NB4 (cell line): ENCODE measurements at regions not wholly inside any gene's neighbourhood (a gene's known extent, or its start where the extent isn't known, plus 50 kb on each side); places are given as distances from the start of the nearest gene placed in this dataset.

Source experiments
- DNase-seq: peaks from one replicate; pipeline ENCODE4 v3.0.0; 2010; ENCODE audit warnings: low read depth
- H3K4me3 ChIP-seq: one replicate; pipeline ENCODE4 v1.5.1; 2011; ENCODE audit warnings: mild to moderate bottlenecking, low read depth, low read length, moderate library complexity
- CTCF ChIP-seq: IDR thresholded peaks from one replicate; pipeline ENCODE4 v1.5.1; 2012; ENCODE audit warnings: low read depth, low read length
- MAX ChIP-seq: IDR thresholded peaks from 2 replicates; pipeline ENCODE4 v1.6.1; 2011; ENCODE audit warnings: low read depth, low read length
- MYC ChIP-seq: IDR thresholded peaks from 2 replicates; pipeline ENCODE4 v1.6.1; 2011; ENCODE audit warnings: low read depth, low read length
- POLR2A ChIP-seq: IDR thresholded peaks from 2 replicates; pipeline ENCODE4 v1.6.1; 2011; ENCODE audit warnings: mild to moderate bottlenecking; ENCODE audit not compliant: insufficient read length; ENCODE audit errors: extremely low read depth

GRCh38 chr16:79815049-79815448 is 214.5 kb upstream of the MAF start:
- DNase-seq = no peak
- no peak overlapping the region for H3K4me3 ChIP-seq
- TF ChIP-seq MYC (no peak), POLR2A (no peak), CTCF (no peak), MAX (no peak)

DNA sequence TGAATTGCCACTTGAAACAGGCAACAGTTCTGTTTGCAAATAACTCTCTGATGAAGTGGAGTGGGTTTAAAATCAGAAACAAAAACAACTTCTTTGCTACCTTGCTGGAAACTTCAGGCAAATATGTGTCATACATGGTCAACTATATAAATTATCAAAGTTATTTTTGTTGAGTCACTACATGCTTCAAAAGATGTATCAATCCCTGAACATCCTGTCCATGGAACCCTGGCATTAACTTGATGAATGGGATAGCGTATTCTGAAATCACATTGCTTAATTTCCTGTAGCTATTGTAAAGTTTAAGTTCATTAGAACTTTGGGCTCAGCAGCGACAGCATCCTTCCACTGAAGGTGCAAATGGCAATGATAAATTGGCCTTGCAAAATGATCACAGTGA is 213.6 kb upstream of the MAF start:
- TF ChIP-seq CTCF (no peak), MYC (no peak), POLR2A (no peak), MAX (no peak)
- H3K4me3 ChIP-seq = no peak overlapping the region
- DNase-seq = no peak

DNA sequence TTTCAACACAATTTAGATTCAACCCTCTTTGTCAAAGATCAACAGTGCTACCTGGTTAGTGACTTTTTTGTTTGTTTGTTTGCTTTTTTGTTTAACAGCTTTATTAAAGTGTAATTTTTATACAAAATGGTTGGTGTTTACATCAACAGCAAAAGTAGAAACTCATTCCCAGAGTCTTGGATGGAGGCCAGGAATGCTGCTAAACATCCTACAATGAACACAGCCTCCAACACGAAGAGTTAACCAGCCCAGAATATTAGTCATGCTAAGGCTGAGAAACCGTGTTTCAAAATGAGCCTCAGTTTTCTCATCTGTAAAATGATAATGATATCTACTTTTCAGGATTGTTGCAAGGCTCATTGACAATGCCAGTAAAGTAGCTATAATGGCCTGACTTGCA is 211.0 kb upstream of the MAF start:
- no peak overlapping the region for H3K4me3 ChIP-seq
- DNase-seq = no peak
- TF ChIP-seq CTCF (no peak), MYC (no peak), POLR2A (no peak), MAX (no peak)

- no peak overlapping the region for H3K4me3 ChIP-seq
- TF ChIP-seq POLR2A (no peak), MAX (no peak), CTCF (no peak), MYC (no peak)
- DNase-seq = no peak
Observed at GRCh38 chr16:79810449-79811189, 210.1 kb upstream of the MAF start.

DNA sequence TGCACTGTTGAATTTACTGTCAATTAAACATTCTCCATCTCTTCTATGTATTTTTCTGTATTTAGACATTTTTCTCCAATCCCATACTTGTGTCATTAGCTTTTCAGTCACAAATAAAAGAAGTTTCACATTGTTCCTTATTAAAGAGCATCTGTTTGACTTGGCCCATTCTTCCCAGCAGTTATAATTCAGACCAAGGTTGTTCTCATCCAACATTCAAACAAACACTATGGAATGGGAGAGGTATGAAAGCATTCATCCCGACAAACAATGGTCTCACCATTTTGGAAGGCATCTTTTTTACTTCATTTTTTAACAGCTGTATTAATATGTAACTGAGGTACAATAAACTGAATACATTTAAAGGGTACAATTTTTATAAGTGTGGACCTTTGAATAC is 208.8 kb upstream of the MAF start:
- no peak for TF ChIP-seq MYC
- TF ChIP-seq POLR2A = no peak
- no peak for TF ChIP-seq MAX

GRCh38 chr16:79808731-79809130 is 208.2 kb upstream of the MAF start:
- no peak for DNase-seq
- TF ChIP-seq MYC = no peak
- no peak for TF ChIP-seq POLR2A
- TF ChIP-seq MAX = no peak
- TF ChIP-seq CTCF = no peak
- no peak overlapping the region for H3K4me3 ChIP-seq

More for the DNA sequence above, 208.8 kb upstream of the MAF start:
- H3K4me3 ChIP-seq = no peak overlapping the region
- DNase-seq = no peak
